PC-3 (cell line): ENCODE measurements at regions not wholly inside any gene's neighbourhood (a gene's known extent, or its start where the extent isn't known, plus 50 kb on each side); places are given as distances from the start of the nearest gene placed in this dataset.

Experiments used
- ATAC-seq: fragments of 200-7000 bp; cut with Tn5 transposase; 2 replicates; pipeline ENCODE4 v1.9.1; 2020; ENCODE audit warnings: mild to moderate bottlenecking, moderate library complexity
- BruUV-seq: library from RNA; stranded (reverse); fragments of 400-500 nt; replicated peaks from 2 replicates; lab custom pipeline; 2021; lab: Mats Ljungman, UMichigan
- CTCF ChIA-PET: fragments of 300-600 bp; sonication (Branson Sonifier 250); formaldehyde crosslinking; loops from one replicate; lab custom pipeline; 2022; ENCODE audit warnings: antibody characterized with exemption; lab: Charles Lee
- POLR2A ChIA-PET: fragments of 300-600 bp; sonication (Branson Sonifier 250); formaldehyde crosslinking; loops from one replicate; lab custom pipeline; 2022; ENCODE audit warnings: antibody characterized with exemption; ENCODE audit not compliant: unreplicated experiment; lab: Charles Lee
- DNase-seq: peaks from one replicate; pipeline ENCODE4 v3.0.0-alpha.2; 2015
- H2AFZ ChIP-seq: fragments of 300-600 bp; sonication (generic); 2 replicates; pipeline ENCODE4 v1.6.0; 2016; ENCODE audit warnings: antibody characterized with exemption, low read length
- H3F3A ChIP-seq: fragments of 300-600 bp; sonication (generic); one replicate; pipeline ENCODE4 v1.6.0; 2017; ENCODE audit warnings: antibody characterized with exemption, low read length, control low read depth, mild to moderate bottlenecking; ENCODE audit not compliant: unreplicated experiment
- H3K27ac ChIP-seq: fragments of 300-600 bp; sonication (generic); 2 replicates; pipeline ENCODE4 v1.5.1; 2016; ENCODE audit warnings: mild to moderate bottlenecking, low read length
- H3K27me3 ChIP-seq: fragments of 300-600 bp; sonication (generic); 2 replicates; pipeline ENCODE4 v1.6.1; 2016; ENCODE audit warnings: low read length, mixed read lengths
- H3K36me3 ChIP-seq: fragments of 300-600 bp; sonication (generic); 2 replicates; pipeline ENCODE4 v1.6.1; 2016; ENCODE audit warnings: low read depth, mixed run types, low read length, mixed read lengths
- H3K4me1 ChIP-seq: fragments of 300-600 bp; sonication (generic); 2 replicates; pipeline ENCODE4 v1.5.1; 2016; ENCODE audit warnings: low read length; ENCODE audit not compliant: insufficient read depth
- H3K4me2 ChIP-seq: fragments of 300-600 bp; sonication (generic); 2 replicates; pipeline ENCODE4 v1.6.0; 2016; ENCODE audit warnings: low read length
- H3K4me3 ChIP-seq: fragments of 300-600 bp; sonication (generic); 2 replicates; pipeline ENCODE4 v1.5.1; 2016; ENCODE audit warnings: mild to moderate bottlenecking, low read length, mixed read lengths
- H3K79me2 ChIP-seq: fragments of 300-600 bp; sonication (generic); 2 replicates; pipeline ENCODE4 v1.6.1; 2017; ENCODE audit warnings: low read length, mixed read lengths
- H3K9ac ChIP-seq: fragments of 300-600 bp; sonication (generic); 2 replicates; pipeline ENCODE4 v1.6.0; 2016; ENCODE audit warnings: mild to moderate bottlenecking, low read length
- H3K9me2 ChIP-seq: fragments of 300-600 bp; sonication (generic); replicated peaks from 2 replicates; pipeline ENCODE4 v1.6.1; 2016; ENCODE audit warnings: mixed run types, low read length, mixed read lengths
- H3K9me3 ChIP-seq: fragments of 300-600 bp; sonication (generic); 2 replicates; pipeline ENCODE4 v1.6.1; 2016; ENCODE audit warnings: low read length, mixed read lengths
- H4K20me1 ChIP-seq: fragments of 300-600 bp; sonication (generic); 2 replicates; pipeline ENCODE4 v1.6.1; 2016; ENCODE audit warnings: low read length, mixed read lengths
- CTCF ChIP-seq: fragments of 300-600 bp; sonication (generic); conservative IDR thresholded peaks from 2 replicates; pipeline ENCODE4 v1.5.1; 2017; ENCODE audit warnings: antibody characterized with exemption, low read depth, mild to moderate bottlenecking, low read length
- EZH2 ChIP-seq: fragments of 300-600 bp; sonication (generic); IDR thresholded peaks from one replicate; pipeline ENCODE4 v1.6.1; 2017; ENCODE audit warnings: antibody characterized with exemption, mild to moderate bottlenecking, low read length; ENCODE audit not compliant: unreplicated experiment
- EZH2phosphoT487 ChIP-seq: fragments of 300-600 bp; sonication (generic); IDR thresholded peaks from 2 replicates; pipeline ENCODE4 v1.6.1; 2018; ENCODE audit warnings: mild to moderate bottlenecking, antibody characterized with exemption, low read length, borderline replicate concordance
- intact Hi-C: fragments of 100-400 bp; cut with micrococcal nuclease; formaldehyde crosslinking; loops from 2 replicates; pipeline ENCODE4 v1.9.0; 2023

- no peaks in the 10 kb centered on the region for H3K9me2 ChIP-seq
- no peak overlapping the region for H3K27ac ChIP-seq
- no peak overlapping the region for H3K9ac ChIP-seq
- peaks cover 12% of the 10 kb centered on the region for H3K79me2 ChIP-seq
- intact Hi-C loops = no loop called here
- H3K4me2 ChIP-seq = no peak overlapping the region
- no peaks in the 10 kb centered on the region for H3F3A ChIP-seq
- H3K4me3 ChIP-seq = no peak overlapping the region
- H4K20me1 ChIP-seq = no peaks in the 10 kb centered on the region
- H3K9me3 ChIP-seq = no peaks in the 10 kb centered on the region
- CTCF ChIA-PET = no interaction called here
- TF ChIP-seq CTCF (no peak), EZH2phosphoT487 (no peak), EZH2 (no peak)
- no peak overlapping the region for H2AFZ ChIP-seq
- H3K36me3 ChIP-seq = no peaks in the 10 kb centered on the region
- no TSS peak for BruUV-seq
- no peaks in the 10 kb centered on the region for H3K27me3 ChIP-seq
- ATAC-seq = no peak
- POLR2A ChIA-PET = no interaction called here
- DNase-seq = no peak
- H3K4me1 ChIP-seq = peaks cover 23% of the 10 kb centered on the region
Measured at GRCh38 chr11:10936626-10937384, 79.0 kb upstream of the ZBED5 start.

DNA sequence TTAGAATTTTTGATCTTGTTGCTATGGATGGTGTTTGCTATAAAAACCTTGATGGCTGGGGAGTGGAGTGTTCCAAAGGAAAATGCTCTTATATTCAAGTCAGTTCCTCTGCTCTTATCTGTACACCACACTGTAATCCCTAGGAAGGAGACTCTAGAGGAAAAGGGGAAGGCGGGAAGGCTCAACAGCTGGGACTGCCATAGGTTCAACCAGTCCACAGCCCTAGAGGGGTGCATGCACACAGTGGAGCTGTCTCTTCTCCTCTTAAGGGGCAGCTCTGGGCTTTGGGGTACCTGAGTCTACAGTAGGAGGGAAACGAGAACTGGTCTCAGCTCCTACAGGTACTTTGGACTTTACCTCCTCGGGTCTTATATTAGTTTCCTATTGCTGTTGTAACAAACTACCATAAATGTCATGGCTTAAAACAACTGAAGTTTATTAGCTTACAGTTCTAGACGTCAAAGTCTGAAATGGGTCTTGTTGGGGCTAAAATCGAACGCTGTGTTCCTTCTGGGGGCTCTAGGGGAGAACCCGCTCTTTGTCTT is 77.2 kb upstream of the ZBED5 start:
- intact Hi-C loops = no loop called here
- no peak overlapping the region for H3K27ac ChIP-seq
- no peak for DNase-seq

More for the DNA sequence above, 77.2 kb upstream of the ZBED5 start:
- Histone ChIP-seq H3K27me3 (no peaks in the 10 kb centered on the region), H3F3A (no peaks in the 10 kb centered on the region), H3K79me2 (peaks cover 18% of the 10 kb centered on the region), H2AFZ (peak overlapping the region; percentile 87; the same call in 1 of the 2 replicates), H3K9ac (no peak overlapping the region), H3K4me1 (peaks cover 30% of the 10 kb centered on the region), H3K9me2 (no peaks in the 10 kb centered on the region), H4K20me1 (no peaks in the 10 kb centered on the region), H3K9me3 (no peaks in the 10 kb centered on the region), H3K36me3 (no peaks in the 10 kb centered on the region), H3K4me2 (peak overlapping the region; percentile 81), H3K4me3 (0 out of 2 replicates have a peak overlapping the region, but pooled peaks have one; percentile 68)
- no TSS peak for BruUV-seq
- no peak for TF ChIP-seq EZH2
- TF ChIP-seq CTCF = no peak
- no peak for TF ChIP-seq EZH2phosphoT487
- ChIA-PET POLR2A (no interaction called here), CTCF (interaction anchor here (1.8 kb wide), 1 partner anchor 86 kb away, joined by 47 read pairs; no protein-coding TSS in a partner anchor)
- no peak for ATAC-seq
